ENCODE measurements at regions not wholly inside any gene's neighbourhood (a gene's known extent, or its start where the extent isn't known, plus 50 kb on each side); places are given as distances from the start of the nearest gene placed in this dataset.

GRCh38 chr18:47632970-47633635 lies 297.4 kb downstream of the SMAD2 start:
- H3K18ac ChIP-seq (ENCODE audit: low read length), result no peak overlapping the region

GRCh38 chr18:47628893-47629292 lies 301.6 kb downstream of the SMAD2 start:
- Histone ChIP-seq H3K23ac (ENCODE audit: low read length) (no peak overlapping the region), H4K5ac (ENCODE audit: low read length) (no peak overlapping the region), H3K4me3 (ENCODE audit: low read length) (no peak overlapping the region), H3K79me2 (ENCODE audit: control insufficient read depth, insufficient read depth, low read length) (no peaks in the 10 kb centered on the region), H3K27me3 (ENCODE audit: insufficient read depth, low read length, poor library complexity) (no peaks in the 10 kb centered on the region), H3K36me3 (ENCODE audit: control insufficient read depth, insufficient read depth, low read length) (no peaks in the 10 kb centered on the region), H3K4ac (ENCODE audit: low read depth, low read length) (no peak overlapping the region), H2AK5ac (ENCODE audit: low read length) (no peak overlapping the region), H3K4me2 (ENCODE audit: low read length) (no peak overlapping the region), H3K18ac (ENCODE audit: low read length) (no peak overlapping the region), H3K4me1 (ENCODE audit: control insufficient read depth, low read depth, low read length) (no peaks in the 10 kb centered on the region), H3K9ac (ENCODE audit: low read length) (no peak overlapping the region), H2BK120ac (ENCODE audit: low read depth, low read length) (no peak overlapping the region), H3K79me1 (ENCODE audit: low read length) (no peaks in the 10 kb centered on the region), H2BK15ac (replicated peaks; ENCODE audit: low read depth) (no peak overlapping the region), H4K8ac (ENCODE audit: low read depth, low read length) (no peak overlapping the region), H2BK5ac (ENCODE audit: low read length) (no peak overlapping the region), H3K56ac (ENCODE audit: low read length) (no peak overlapping the region), H3K27ac (ENCODE audit: low read depth, low read length) (no peak overlapping the region)
- WGBS (ENCODE audit: extremely low coverage, insufficient coverage, low lambda C conversion rate), result no CpG with 5 or more reads among the region's 5 CpGs
- no peak for DNase-seq

More at GRCh38 chr18:47632970-47633635, 297.4 kb downstream of the SMAD2 start:
- no peak for DNase-seq
- Histone ChIP-seq H3K4me1 (ENCODE audit: control insufficient read depth, low read depth, low read length) (no peaks in the 10 kb centered on the region), H2BK5ac (ENCODE audit: low read length) (no peak overlapping the region), H3K4ac (ENCODE audit: low read depth, low read length) (no peak overlapping the region), H4K8ac (ENCODE audit: low read depth, low read length) (no peak overlapping the region), H3K27me3 (ENCODE audit: insufficient read depth, low read length, poor library complexity) (no peaks in the 10 kb centered on the region), H3K36me3 (ENCODE audit: control insufficient read depth, insufficient read depth, low read length) (no peaks in the 10 kb centered on the region), H2BK120ac (ENCODE audit: low read depth, low read length) (no peak overlapping the region), H2AK5ac (ENCODE audit: low read length) (no peak overlapping the region), H3K23ac (ENCODE audit: low read length) (no peak overlapping the region), H3K9ac (ENCODE audit: low read length) (no peak overlapping the region), H3K79me2 (ENCODE audit: control insufficient read depth, insufficient read depth, low read length) (no peaks in the 10 kb centered on the region), H4K5ac (ENCODE audit: low read length) (no peak overlapping the region), H3K4me2 (ENCODE audit: low read length) (no peak overlapping the region), H3K4me3 (ENCODE audit: low read length) (no peak overlapping the region), H3K79me1 (ENCODE audit: low read length) (no peaks in the 10 kb centered on the region), H3K27ac (ENCODE audit: low read depth, low read length) (no peak overlapping the region), H2BK15ac (replicated peaks; ENCODE audit: low read depth) (no peak overlapping the region), H3K56ac (ENCODE audit: low read length) (no peak overlapping the region)
- WGBS (ENCODE audit: extremely low coverage, insufficient coverage, low lambda C conversion rate), result no CpG with 5 or more reads among the region's 2 CpGs

GRCh38 chr18:47628240-47628781 lies 302.1 kb downstream of the SMAD2 start:
- H3K4ac ChIP-seq (ENCODE audit: low read depth, low read length), result no peak overlapping the region
- H3K23ac ChIP-seq (ENCODE audit: low read length), result no peak overlapping the region
- no peak overlapping the region for H2BK5ac ChIP-seq (ENCODE audit: low read length)
- H3K56ac ChIP-seq (ENCODE audit: low read length), result no peak overlapping the region
- no peak overlapping the region for H3K27ac ChIP-seq (ENCODE audit: low read depth, low read length)
- no peaks in the 10 kb centered on the region for H3K79me2 ChIP-seq (ENCODE audit: control insufficient read depth, insufficient read depth, low read length)
- H3K9ac ChIP-seq (ENCODE audit: low read length), result no peak overlapping the region
- no peaks in the 10 kb centered on the region for H3K36me3 ChIP-seq (ENCODE audit: control insufficient read depth, insufficient read depth, low read length)
- H3K4me3 ChIP-seq (ENCODE audit: low read length), result no peak overlapping the region
- H3K79me1 ChIP-seq (ENCODE audit: low read length), result no peaks in the 10 kb centered on the region
- H2BK120ac ChIP-seq (ENCODE audit: low read depth, low read length), result no peak overlapping the region
- H4K5ac ChIP-seq (ENCODE audit: low read length), result no peak overlapping the region
- H4K8ac ChIP-seq (ENCODE audit: low read depth, low read length), result no peak overlapping the region
- no peak for DNase-seq
- no peaks in the 10 kb centered on the region for H3K27me3 ChIP-seq (ENCODE audit: insufficient read depth, low read length, poor library complexity)
- no peak overlapping the region for H2BK15ac ChIP-seq (replicated peaks; ENCODE audit: low read depth)
- no peak overlapping the region for H3K18ac ChIP-seq (ENCODE audit: low read length)
- no peaks in the 10 kb centered on the region for H3K4me1 ChIP-seq (ENCODE audit: control insufficient read depth, low read depth, low read length)
- no peak overlapping the region for H3K4me2 ChIP-seq (ENCODE audit: low read length)
- no peak overlapping the region for H2AK5ac ChIP-seq (ENCODE audit: low read length)

- Histone ChIP-seq H3K4me3 (ENCODE audit: low read length) (no peak overlapping the region), H3K56ac (ENCODE audit: low read length) (no peak overlapping the region), H2BK15ac (replicated peaks; ENCODE audit: low read depth) (no peak overlapping the region), H2BK120ac (ENCODE audit: low read depth, low read length) (no peak overlapping the region), H3K79me1 (ENCODE audit: low read length) (no peaks in the 10 kb centered on the region), H3K4me1 (ENCODE audit: control insufficient read depth, low read depth, low read length) (no peaks in the 10 kb centered on the region), H3K18ac (ENCODE audit: low read length) (no peak overlapping the region), H3K4ac (ENCODE audit: low read depth, low read length) (no peak overlapping the region), H4K8ac (ENCODE audit: low read depth, low read length) (no peak overlapping the region), H3K79me2 (ENCODE audit: control insufficient read depth, insufficient read depth, low read length) (no peaks in the 10 kb centered on the region), H4K5ac (ENCODE audit: low read length) (no peak overlapping the region), H3K27me3 (ENCODE audit: insufficient read depth, low read length, poor library complexity) (no peaks in the 10 kb centered on the region), H3K36me3 (ENCODE audit: control insufficient read depth, insufficient read depth, low read length) (no peaks in the 10 kb centered on the region), H3K23ac (ENCODE audit: low read length) (no peak overlapping the region), H3K4me2 (ENCODE audit: low read length) (no peak overlapping the region), H2AK5ac (ENCODE audit: low read length) (no peak overlapping the region), H3K9ac (ENCODE audit: low read length) (no peak overlapping the region), H2BK5ac (ENCODE audit: low read length) (no peak overlapping the region), H3K27ac (ENCODE audit: low read depth, low read length) (no peak overlapping the region)
- no peak for DNase-seq
- WGBS (ENCODE audit: extremely low coverage, insufficient coverage, low lambda C conversion rate), result no CpG with 5 or more reads among the region's 3 CpGs
Measured at GRCh38 chr18:47627030-47627429, 303.4 kb downstream of the SMAD2 start.

GRCh38 chr18:47619771-47620448 lies 310.5 kb downstream of the SMAD2 start:
- Histone ChIP-seq H3K9ac (ENCODE audit: low read length) (no peak overlapping the region), H4K5ac (ENCODE audit: low read length) (no peak overlapping the region), H3K18ac (ENCODE audit: low read length) (no peak overlapping the region), H3K27ac (ENCODE audit: low read depth, low read length) (no peak overlapping the region), H3K4me1 (ENCODE audit: control insufficient read depth, low read depth, low read length) (no peaks in the 10 kb centered on the region), H4K8ac (ENCODE audit: low read depth, low read length) (no peak overlapping the region), H3K36me3 (ENCODE audit: control insufficient read depth, insufficient read depth, low read length) (no peaks in the 10 kb centered on the region), H3K4me2 (ENCODE audit: low read length) (no peak overlapping the region), H3K27me3 (ENCODE audit: insufficient read depth, low read length, poor library complexity) (no peaks in the 10 kb centered on the region), H2BK5ac (ENCODE audit: low read length) (no peak overlapping the region), H2AK5ac (ENCODE audit: low read length) (no peak overlapping the region), H2BK120ac (ENCODE audit: low read depth, low read length) (no peak overlapping the region), H3K56ac (ENCODE audit: low read length) (no peak overlapping the region), H3K79me1 (ENCODE audit: low read length) (no peaks in the 10 kb centered on the region), H3K4me3 (ENCODE audit: low read length) (no peak overlapping the region), H3K4ac (ENCODE audit: low read depth, low read length) (no peak overlapping the region), H3K79me2 (ENCODE audit: control insufficient read depth, insufficient read depth, low read length) (no peaks in the 10 kb centered on the region), H2BK15ac (replicated peaks; ENCODE audit: low read depth) (no peak overlapping the region), H3K23ac (ENCODE audit: low read length) (no peak overlapping the region)
- no peak for DNase-seq
- WGBS (ENCODE audit: extremely low coverage, insufficient coverage, low lambda C conversion rate), result no CpG with 5 or more reads among the region's 3 CpGs

Measured in mesendoderm (in vitro differentiated cells).